ENCODE measurements at regions not wholly inside any gene's neighbourhood (a gene's known extent, or its start where the extent isn't known, plus 50 kb on each side); places are given as distances from the start of the nearest gene placed in this dataset.

DNA sequence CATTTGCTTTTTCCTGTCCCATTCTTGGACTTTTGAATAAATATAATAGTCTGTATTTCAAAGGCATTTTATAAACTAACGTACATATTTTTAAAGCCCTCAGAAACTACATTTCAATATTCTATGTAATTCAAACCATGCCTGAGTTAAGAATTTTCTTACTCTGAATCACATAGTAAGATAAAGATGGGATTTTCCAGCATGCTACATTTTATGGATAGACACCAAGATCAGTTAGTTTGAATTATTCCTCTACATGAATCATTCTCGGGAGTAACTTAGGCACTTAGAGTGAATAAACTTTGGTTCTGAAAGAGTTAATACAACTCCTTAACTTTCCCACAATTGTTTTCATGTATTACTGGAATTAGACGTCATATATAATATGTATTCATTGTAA is 713.3 kb upstream of the CBLB start:
- TF ChIP-seq, protein P1, sequence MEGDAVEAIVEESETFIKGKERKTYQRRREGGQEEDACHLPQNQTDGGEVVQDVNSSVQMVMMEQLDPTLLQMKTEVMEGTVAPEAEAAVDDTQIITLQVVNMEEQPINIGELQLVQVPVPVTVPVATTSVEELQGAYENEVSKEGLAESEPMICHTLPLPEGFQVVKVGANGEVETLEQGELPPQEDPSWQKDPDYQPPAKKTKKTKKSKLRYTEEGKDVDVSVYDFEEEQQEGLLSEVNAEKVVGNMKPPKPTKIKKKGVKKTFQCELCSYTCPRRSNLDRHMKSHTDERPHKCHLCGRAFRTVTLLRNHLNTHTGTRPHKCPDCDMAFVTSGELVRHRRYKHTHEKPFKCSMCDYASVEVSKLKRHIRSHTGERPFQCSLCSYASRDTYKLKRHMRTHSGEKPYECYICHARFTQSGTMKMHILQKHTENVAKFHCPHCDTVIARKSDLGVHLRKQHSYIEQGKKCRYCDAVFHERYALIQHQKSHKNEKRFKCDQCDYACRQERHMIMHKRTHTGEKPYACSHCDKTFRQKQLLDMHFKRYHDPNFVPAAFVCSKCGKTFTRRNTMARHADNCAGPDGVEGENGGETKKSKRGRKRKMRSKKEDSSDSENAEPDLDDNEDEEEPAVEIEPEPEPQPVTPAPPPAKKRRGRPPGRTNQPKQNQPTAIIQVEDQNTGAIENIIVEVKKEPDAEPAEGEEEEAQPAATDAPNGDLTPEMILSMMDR (IDR thresholded peaks at IDR 0.05): no peak
- TF ChIP-seq POLR2A (IDR thresholded peaks at IDR 0.05) (no peak), POLR2AphosphoS5 (IDR thresholded peaks at IDR 0.05) (no peak), EP300 (IDR thresholded peaks at IDR 0.05) (no peak)

Measured in upper lobe of left lung (tissue), 4 donors.